Ishikawa (cell line): ENCODE measurements at regions not wholly inside any gene's neighbourhood (a gene's known extent, or its start where the extent isn't known, plus 50 kb on each side); places are given as distances from the start of the nearest gene placed in this dataset.

Experiments
- CEBPB ChIP-seq: IDR thresholded peaks from 2 replicates; pipeline ENCODE4 v1.6.1; 2012
- CREB1 ChIP-seq: IDR thresholded peaks from 2 replicates; pipeline ENCODE4 v1.6.1; 2012; ENCODE audit warnings: low read depth
- EGR1 ChIP-seq: IDR thresholded peaks from 2 replicates; pipeline ENCODE4 v1.6.1; 2012
- EP300 ChIP-seq: IDR thresholded peaks from 2 replicates; pipeline ENCODE4 v1.6.1; 2012; ENCODE audit warnings: borderline replicate concordance
- FOXM1 ChIP-seq: IDR thresholded peaks from 2 replicates; pipeline ENCODE4 v1.6.1; 2012; ENCODE audit warnings: low read depth, borderline replicate concordance
- MAX ChIP-seq: IDR thresholded peaks from 2 replicates; pipeline ENCODE4 v1.6.1; 2012
- NFIC ChIP-seq: IDR thresholded peaks from 2 replicates; pipeline ENCODE4 v1.6.1; 2012
- RAD21 ChIP-seq: IDR thresholded peaks from 2 replicates; pipeline ENCODE4 v1.6.1; 2012; ENCODE audit warnings: low read depth
- REST ChIP-seq: IDR thresholded peaks from 2 replicates; pipeline ENCODE4 v1.6.1; 2012; ENCODE audit warnings: low read depth, mild to moderate bottlenecking
- TAF1 ChIP-seq: IDR thresholded peaks from 2 replicates; pipeline ENCODE4 v1.6.1; 2012; ENCODE audit warnings: low read depth, mild to moderate bottlenecking
- TCF12 ChIP-seq: IDR thresholded peaks from 2 replicates; pipeline ENCODE4 v1.6.1; 2012; ENCODE audit warnings: low read depth
- USF1 ChIP-seq: IDR thresholded peaks from 2 replicates; pipeline ENCODE4 v1.6.1; 2012
- YY1 ChIP-seq: IDR thresholded peaks from 2 replicates; pipeline ENCODE4 v1.6.1; 2012; ENCODE audit warnings: low read depth
- ZBTB7A ChIP-seq: IDR thresholded peaks from 2 replicates; pipeline ENCODE4 v1.6.1; 2012; ENCODE audit warnings: low read depth

DNA sequence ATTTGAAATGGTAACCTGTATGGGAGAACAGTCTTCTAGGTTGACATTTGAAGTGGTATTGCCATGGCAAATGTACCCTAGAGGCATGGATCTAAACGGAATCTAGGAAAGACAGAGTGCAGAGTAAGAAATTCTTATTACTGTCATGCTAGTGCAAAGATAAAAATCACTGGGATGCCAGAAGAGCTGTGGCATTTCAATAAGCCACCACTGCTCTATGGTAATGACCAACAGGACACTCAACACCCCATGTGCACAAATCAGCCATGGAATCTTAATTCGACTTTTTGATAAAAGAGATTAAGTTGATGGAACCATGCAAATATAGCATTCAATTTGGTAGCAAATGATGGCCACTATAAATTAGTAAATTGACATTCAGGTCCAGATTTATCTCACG is 74.1 kb downstream of the ID4 start:
- TF ChIP-seq ZBTB7A (no peak), CEBPB (no peak), NFIC (no peak), TAF1 (no peak), YY1 (no peak), RAD21 (no peak), CREB1 (no peak)

DNA sequence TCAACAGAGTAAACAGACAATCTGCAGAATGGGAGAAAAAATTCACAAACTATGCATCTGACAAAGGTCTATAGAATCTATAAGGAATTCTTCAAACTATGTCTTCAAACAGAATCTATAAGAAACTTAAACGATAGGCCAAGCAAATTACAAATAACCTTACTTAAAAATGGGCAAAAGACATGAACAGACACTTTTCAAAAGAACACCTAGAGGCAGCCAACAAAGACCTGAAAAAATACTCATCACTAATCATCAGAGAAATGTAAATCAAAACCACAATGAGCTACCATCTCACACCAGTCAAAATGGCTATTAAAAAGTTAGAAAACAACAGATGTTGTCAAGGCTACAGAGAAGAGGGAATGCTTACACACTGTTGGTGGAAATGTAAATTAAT is 81.3 kb downstream of the ID4 start:
- TF ChIP-seq FOXM1 = no peak
- no peak for TF ChIP-seq REST
- TF ChIP-seq TCF12 = no peak
- TF ChIP-seq CREB1 = no peak
- TF ChIP-seq TAF1 = no peak

GRCh38 chr6:19921786-19922185 is 84.6 kb downstream of the ID4 start:
- TF ChIP-seq FOXM1 (no peak), ZBTB7A (no peak), MAX (no peak), CREB1 (no peak), REST (peak; percentile 62), YY1 (no peak), RAD21 (no peak), EP300 (no peak)

GRCh38 chr6:19925533-19925932 is 88.4 kb downstream of the ID4 start:
- TF ChIP-seq ZBTB7A (no peak), CREB1 (no peak), MAX (no peak), NFIC (no peak)

DNA sequence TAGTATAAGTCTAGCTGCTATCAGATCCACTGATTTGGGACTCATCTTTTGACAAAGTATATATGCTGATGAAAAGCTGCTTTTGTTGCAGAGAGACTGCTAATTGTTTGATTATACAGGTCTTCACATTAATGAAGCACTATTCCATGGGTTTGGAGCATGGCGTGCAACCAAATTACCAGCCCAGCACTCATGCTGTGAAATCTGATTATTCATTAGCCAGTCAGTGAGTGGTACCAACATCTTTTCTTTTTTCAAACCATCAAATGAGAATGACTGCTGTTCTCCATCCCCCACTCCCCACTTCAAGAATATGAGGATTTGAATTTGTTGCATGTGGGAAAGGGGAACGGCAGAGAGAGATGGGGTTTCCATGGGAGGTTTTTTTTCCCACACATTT is 91.3 kb downstream of the ID4 start:
- TF ChIP-seq YY1 (no peak), USF1 (no peak), ZBTB7A (no peak), CEBPB (no peak), MAX (no peak), RAD21 (no peak), REST (no peak), FOXM1 (no peak), TAF1 (no peak), EP300 (no peak), NFIC (no peak), CREB1 (no peak)

GRCh38 chr6:19929312-19929711 is 92.1 kb downstream of the ID4 start:
- no peak for TF ChIP-seq YY1
- no peak for TF ChIP-seq MAX
- TF ChIP-seq USF1 = no peak
- no peak for TF ChIP-seq CREB1
- no peak for TF ChIP-seq CEBPB
- TF ChIP-seq EP300 = no peak
- no peak for TF ChIP-seq TCF12
- no peak for TF ChIP-seq REST
- no peak for TF ChIP-seq TAF1
- TF ChIP-seq NFIC = no peak
- TF ChIP-seq ZBTB7A = no peak
- no peak for TF ChIP-seq FOXM1
- TF ChIP-seq EGR1 = no peak
- no peak for TF ChIP-seq RAD21
